GM10248 (cell line): ENCODE measurements at regions not wholly inside any gene's neighbourhood (a gene's known extent, or its start where the extent isn't known, plus 50 kb on each side); places are given as distances from the start of the nearest gene placed in this dataset.
"Not testable (repeated sequence)": the region's sequence is repeated elsewhere in the genome, so short reads cannot be mapped to it uniquely, and the experiment has no call there.

ENCODE experiments used
- CTCF ChIA-PET: fragments of 300-600 bp; sonication (Branson Sonifier 250); formaldehyde crosslinking; extraction: SDS; loops from one replicate; lab custom pipeline; 2021; ENCODE audit warnings: antibody characterized with exemption; lab: Yijun Ruan, JAX
- POLR2A ChIA-PET: fragments of 350-650 bp; sonication (Branson Sonifier 250); formaldehyde crosslinking; extraction: SDS; loops from one replicate; lab custom pipeline; 2020; ENCODE audit warnings: antibody characterized with exemption; lab: Yijun Ruan, JAX
- DNase-seq: peaks from one replicate; pipeline ENCODE4 v3.0.0; 2012; ENCODE audit errors: extremely low spot score
- TF ChIP-seq, protein P1 (sequence below): IDR thresholded peaks from 2 replicates; pipeline ENCODE4 v1.5.1; 2012; ENCODE audit warnings: mild to moderate bottlenecking, low read depth; ENCODE audit errors: extremely low read depth, missing control alignments, control extremely low read depth

DNA sequence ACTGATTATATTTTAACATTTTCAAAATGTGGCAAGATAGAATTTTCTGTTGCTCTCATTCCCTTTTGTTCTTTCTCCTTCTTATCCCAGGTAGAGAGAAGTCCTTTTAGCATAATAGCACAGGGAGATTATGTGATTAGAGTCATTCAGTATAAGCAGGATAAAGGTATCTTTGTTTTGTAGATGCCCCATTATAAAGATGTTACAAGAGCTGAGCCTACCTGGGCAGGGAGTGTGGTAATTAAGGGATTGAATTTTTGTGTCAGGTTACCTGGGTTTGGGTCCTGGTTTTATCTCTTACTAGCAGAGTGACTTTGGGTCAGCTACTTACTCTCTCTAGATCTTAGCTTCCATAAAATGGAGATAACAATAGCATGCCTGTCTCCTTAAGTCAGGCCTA is 536.5 kb downstream of the TMEM135 start:
- POLR2A ChIA-PET: no interaction called here

GRCh38 chr11:87573708-87574107 is 536.0 kb downstream of the TMEM135 start:
- CTCF ChIA-PET: interaction anchor here (2.8 kb wide), 1 partner anchor 19 kb away, joined by 8 read pairs; no protein-coding TSS in a partner anchor
- POLR2A ChIA-PET: no interaction called here
- TF ChIP-seq, protein P1, sequence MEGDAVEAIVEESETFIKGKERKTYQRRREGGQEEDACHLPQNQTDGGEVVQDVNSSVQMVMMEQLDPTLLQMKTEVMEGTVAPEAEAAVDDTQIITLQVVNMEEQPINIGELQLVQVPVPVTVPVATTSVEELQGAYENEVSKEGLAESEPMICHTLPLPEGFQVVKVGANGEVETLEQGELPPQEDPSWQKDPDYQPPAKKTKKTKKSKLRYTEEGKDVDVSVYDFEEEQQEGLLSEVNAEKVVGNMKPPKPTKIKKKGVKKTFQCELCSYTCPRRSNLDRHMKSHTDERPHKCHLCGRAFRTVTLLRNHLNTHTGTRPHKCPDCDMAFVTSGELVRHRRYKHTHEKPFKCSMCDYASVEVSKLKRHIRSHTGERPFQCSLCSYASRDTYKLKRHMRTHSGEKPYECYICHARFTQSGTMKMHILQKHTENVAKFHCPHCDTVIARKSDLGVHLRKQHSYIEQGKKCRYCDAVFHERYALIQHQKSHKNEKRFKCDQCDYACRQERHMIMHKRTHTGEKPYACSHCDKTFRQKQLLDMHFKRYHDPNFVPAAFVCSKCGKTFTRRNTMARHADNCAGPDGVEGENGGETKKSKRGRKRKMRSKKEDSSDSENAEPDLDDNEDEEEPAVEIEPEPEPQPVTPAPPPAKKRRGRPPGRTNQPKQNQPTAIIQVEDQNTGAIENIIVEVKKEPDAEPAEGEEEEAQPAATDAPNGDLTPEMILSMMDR: no peak
- DNase-seq: no peak

More for the DNA sequence above, 536.5 kb downstream of the TMEM135 start:
- CTCF ChIA-PET: no interaction called here
- DNase-seq: no peak
- TF ChIP-seq, protein P1: no peak

- ChIA-PET CTCF (interaction anchor here (0.9 to 2.8 kb wide), 2 partner anchors 18 to 118 kb away, joined by 3 to 8 read pairs; no protein-coding TSS in a partner anchor), POLR2A (no interaction called here)
- no peak for DNase-seq
- TF ChIP-seq, protein P1: no peak
These were observed 535.1 kb downstream of the TMEM135 start for GRCh38 chr11:87572881-87573280.

- ChIA-PET POLR2A (no interaction called here), CTCF (no interaction called here)
- TF ChIP-seq, protein P1: no peak
These were observed 522.6 kb downstream of the TMEM135 start for GRCh38 chr11:87560352-87560751.

DNA sequence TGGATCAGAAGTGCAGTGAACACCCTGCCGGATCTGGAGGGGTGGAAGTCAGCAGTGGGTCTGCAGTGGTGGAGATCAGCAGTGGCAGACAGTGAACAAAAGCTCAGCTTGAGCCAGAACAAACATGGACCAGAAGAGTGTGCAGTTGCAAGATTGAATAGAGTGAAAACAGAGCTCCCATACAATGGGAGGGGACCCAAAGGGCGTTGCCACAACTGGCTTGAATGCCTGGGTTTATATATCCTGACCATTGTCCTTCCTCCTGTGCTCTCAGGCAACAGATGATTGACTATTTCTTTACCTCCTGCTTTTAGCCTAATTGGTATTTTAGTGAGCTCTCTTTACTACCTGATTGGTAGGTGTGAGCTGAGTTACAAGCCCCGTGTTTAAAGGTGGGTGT is 522.1 kb downstream of the TMEM135 start:
- CTCF ChIA-PET, DNase-seq: not testable (repeated sequence)
- POLR2A ChIA-PET: interaction anchor here (0.5 kb wide), 1 partner anchor 10 kb away, joined by 3 read pairs; no protein-coding TSS in a partner anchor

More at GRCh38 chr11:87560352-87560751, 522.6 kb downstream of the TMEM135 start:
- DNase-seq: no peak

DNA sequence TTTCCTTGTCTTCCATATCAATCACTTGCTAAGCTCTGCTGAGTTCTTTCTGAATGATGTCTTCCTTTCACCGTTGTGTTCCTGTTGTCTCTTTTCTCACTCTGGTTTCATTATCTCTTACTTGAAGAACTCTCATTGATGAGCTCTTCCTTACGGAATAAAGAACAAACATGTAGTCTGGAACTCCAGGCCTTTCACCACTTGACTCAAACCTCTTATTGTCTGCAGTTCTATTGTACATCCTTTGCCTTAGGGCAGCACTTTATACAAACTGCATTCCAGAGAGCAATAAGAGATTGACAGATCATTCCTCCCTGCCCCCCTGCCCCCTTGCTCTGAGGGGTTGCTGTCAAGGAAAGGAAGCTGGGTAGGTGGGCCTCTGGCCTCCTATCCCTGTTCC is 517.4 kb downstream of the TMEM135 start:
- POLR2A ChIA-PET: no interaction called here
- CTCF ChIA-PET: interaction anchor here (1.0 to 2.2 kb wide), 5 partner anchors 8 to 20 kb away, joined by 3 to 8 read pairs (median 4); no protein-coding TSS in a partner anchor
- TF ChIP-seq, protein P1: no peak
- no peak for DNase-seq

DNA sequence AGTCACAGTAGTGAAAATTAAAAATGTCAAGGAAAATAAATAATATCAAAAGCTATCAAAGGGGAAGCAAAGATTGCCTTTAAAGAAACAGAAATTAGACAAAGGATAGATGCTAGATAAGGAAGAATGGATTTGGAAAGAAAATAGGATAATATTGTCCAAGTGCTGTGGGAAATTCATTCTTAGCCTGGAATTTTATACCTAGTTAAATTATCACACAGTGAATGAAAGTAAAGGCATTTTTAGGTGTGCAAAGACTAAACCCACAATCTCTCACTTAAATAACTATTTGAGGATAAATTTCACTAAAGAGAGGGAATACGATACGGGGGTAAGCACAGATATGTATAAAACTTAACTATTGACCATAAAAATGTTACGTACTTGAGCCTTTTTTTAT is 511.1 kb downstream of the TMEM135 start:
- no peak for DNase-seq
- ChIA-PET POLR2A (no interaction called here), CTCF (interaction anchor here (1.5 kb wide), 1 partner anchor 13 kb away, joined by 3 read pairs; no protein-coding TSS in a partner anchor)
- TF ChIP-seq, protein P1: no peak
